ENCODE measurements at regions not wholly inside any gene's neighbourhood (a gene's known extent, or its start where the extent isn't known, plus 50 kb on each side); places are given as distances from the start of the nearest gene placed in this dataset.

GRCh38 chr15:70167155-70167554 lies 69.4 kb upstream of the TLE3 start:
- Histone ChIP-seq H3K27me3 (no peaks in the 10 kb centered on the region), H3K9me3 (no peaks in the 10 kb centered on the region), H3K36me3 (no peaks in the 10 kb centered on the region), H3K27ac (peak overlapping the region in 3 of 4 donors; percentile 74 to 84 (median 82)), H3K4me1 (peaks cover 20 to 25% (median 21%) of the 10 kb centered on the region in 3 donors), H3K4me3 (no peak overlapping the region)
- ATAC-seq (no peak), FAIRE-seq (no peak), DNase-seq (no peak)
- intact Hi-C loops (cut with DNase I) = no loop called here
- TF ChIP-seq, protein P1, sequence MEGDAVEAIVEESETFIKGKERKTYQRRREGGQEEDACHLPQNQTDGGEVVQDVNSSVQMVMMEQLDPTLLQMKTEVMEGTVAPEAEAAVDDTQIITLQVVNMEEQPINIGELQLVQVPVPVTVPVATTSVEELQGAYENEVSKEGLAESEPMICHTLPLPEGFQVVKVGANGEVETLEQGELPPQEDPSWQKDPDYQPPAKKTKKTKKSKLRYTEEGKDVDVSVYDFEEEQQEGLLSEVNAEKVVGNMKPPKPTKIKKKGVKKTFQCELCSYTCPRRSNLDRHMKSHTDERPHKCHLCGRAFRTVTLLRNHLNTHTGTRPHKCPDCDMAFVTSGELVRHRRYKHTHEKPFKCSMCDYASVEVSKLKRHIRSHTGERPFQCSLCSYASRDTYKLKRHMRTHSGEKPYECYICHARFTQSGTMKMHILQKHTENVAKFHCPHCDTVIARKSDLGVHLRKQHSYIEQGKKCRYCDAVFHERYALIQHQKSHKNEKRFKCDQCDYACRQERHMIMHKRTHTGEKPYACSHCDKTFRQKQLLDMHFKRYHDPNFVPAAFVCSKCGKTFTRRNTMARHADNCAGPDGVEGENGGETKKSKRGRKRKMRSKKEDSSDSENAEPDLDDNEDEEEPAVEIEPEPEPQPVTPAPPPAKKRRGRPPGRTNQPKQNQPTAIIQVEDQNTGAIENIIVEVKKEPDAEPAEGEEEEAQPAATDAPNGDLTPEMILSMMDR (IDR thresholded peaks at IDR 0.05) = no peak
- WGBS, 2 donors = 64 to 65% methylated on average over 3 of the region's 3 CpGs

DNA sequence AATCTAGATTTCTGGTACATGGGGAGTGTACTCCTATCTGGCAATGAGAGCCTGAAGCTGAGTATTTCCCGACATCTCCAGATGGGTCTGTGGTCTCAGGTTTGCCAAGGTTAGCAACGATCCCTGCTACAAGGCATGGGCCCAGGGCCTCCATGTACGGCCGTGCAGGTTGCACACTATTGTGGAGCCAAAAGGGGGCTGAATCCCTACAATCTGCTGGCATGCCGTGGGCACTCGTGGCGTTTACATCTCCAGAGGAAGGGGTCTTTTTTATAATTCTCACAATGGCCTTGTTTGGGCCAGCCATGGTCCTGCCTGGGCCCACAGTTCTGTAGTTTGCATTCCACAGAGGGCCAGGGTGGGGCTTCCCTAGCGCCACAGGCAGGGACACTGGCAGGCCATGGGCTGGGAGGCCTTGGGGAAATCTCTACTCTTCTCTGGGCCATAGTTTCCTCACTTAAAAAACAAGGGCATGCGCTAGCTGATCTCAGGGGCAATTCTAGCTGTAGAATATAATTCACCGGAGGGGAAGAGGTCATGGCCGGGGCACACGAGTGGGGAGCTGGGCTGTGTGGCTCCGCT lies 68.9 kb upstream of the TLE3 start:
- FAIRE-seq = no peak
- peaks cover 20 to 25% (median 21%) of the 10 kb centered on the region in 3 donors for H3K4me1 ChIP-seq
- intact Hi-C loops (cut with DNase I) = no loop called here
- H3K36me3 ChIP-seq = no peaks in the 10 kb centered on the region
- no peak for DNase-seq
- WGBS, 2 donors = 87 to 88% methylated on average over 13 of the region's 13 CpGs
- H3K4me3 ChIP-seq = no peak overlapping the region
- no peaks in the 10 kb centered on the region for H3K9me3 ChIP-seq
- no peaks in the 10 kb centered on the region for H3K27me3 ChIP-seq
- TF ChIP-seq, protein P1 (IDR thresholded peaks at IDR 0.05) = no peak
- H3K27ac ChIP-seq = peak overlapping the region; percentile 74 to 84 (median 81)
- ATAC-seq = no peak

DNA sequence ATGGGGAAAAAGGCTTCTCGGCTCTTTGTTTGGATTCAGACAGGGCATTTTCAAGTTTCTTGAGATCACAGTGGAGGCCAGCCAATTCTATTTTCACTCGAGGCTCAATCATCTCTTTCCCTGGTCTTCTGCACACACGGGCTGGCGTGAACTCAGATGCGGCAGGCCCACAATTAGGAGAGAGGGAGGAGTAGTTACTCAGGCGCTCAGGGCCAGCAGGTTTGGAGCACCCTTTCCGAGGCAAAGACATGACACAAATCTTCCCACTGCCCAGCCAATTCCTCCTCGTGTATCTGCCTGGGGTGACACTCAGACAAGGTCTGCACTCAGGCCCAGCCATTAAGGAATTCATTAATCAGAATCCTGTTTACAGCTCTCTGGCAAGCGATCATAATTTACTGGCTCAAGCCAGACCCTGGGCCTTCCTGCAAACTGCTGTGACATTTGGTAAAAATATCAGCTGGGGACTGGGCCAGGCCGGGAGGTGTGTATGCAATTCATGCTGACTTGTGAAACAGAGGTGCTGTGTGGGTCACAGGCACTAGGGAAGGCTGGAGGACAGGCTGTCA lies 68.1 kb upstream of the TLE3 start:
- no peaks in the 10 kb centered on the region for H3K36me3 ChIP-seq
- H3K27me3 ChIP-seq = no peaks in the 10 kb centered on the region
- 13 to 20% methylated on average over 10 of the region's 10 CpGs for whole genome bisulfite sequencing, 2 donors
- intact Hi-C loops (cut with DNase I) = no loop called here
- no peaks in the 10 kb centered on the region for H3K9me3 ChIP-seq
- peak overlapping the region; percentile 74 to 84 (median 81) for H3K27ac ChIP-seq
- H3K4me1 ChIP-seq = peaks cover 20 to 25% (median 21%) of the 10 kb centered on the region in 3 donors
- TF ChIP-seq, protein P1 (IDR thresholded peaks at IDR 0.05) = no peak
- ATAC-seq = peak; percentile 63 to 78 (median 74)
- no peak for FAIRE-seq
- H3K4me3 ChIP-seq = no peak overlapping the region
- peak in 5 of 6 donors; percentile 68 to 75 (median 74) for DNase-seq

DNA sequence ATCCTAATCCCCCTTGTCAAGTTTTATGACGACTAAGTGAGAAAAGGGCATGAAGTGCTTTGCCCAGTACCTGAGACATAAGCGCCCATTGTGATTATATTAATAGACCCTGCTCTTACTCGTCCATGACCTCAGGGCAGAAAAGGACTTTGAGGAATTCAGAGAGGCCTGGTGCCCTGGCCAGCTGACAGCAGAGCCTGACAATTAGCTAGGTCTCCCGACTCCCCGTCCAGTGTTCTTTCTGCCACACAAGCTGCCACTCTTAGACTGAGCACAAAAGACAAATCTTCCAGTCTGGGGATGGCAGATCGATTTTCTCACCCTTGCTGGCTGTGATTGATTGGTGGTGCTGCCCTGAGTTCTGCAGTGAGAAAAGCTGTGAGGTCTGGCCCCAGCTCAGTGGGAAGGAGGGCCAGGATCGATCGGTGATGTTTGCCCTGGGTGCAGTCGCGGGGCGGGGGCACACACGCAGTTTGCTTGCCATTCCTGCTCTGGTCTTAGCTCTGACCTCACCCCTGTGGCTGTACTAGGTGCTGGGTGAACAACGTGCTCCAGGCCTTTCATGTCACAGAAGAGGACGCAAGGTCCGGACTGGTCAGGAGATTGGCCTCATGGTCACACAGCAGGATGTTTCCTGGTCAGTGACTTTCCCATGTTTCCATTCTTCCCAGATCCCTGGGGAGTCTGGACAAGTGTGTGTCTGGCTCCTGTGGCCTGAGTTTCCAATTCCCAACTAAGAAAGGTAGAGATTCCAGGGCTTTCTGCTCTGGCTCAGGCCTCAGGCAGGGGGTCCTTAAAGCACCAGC lies 67.4 kb upstream of the TLE3 start:
- Histone ChIP-seq H3K36me3 (no peaks in the 10 kb centered on the region), H3K27ac (peak overlapping the region; percentile 74 to 84 (median 81)), H3K4me3 (no peak overlapping the region), H3K27me3 (no peaks in the 10 kb centered on the region), H3K4me1 (peaks cover 22 to 25% (median 23%) of the 10 kb centered on the region in 3 donors), H3K9me3 (no peaks in the 10 kb centered on the region)
- WGBS, 2 donors = 14 to 19% methylated on average over 15 of the region's 15 CpGs
- TF ChIP-seq, protein P1 (IDR thresholded peaks at IDR 0.05) = no peak
- intact Hi-C loops (cut with DNase I) = no loop called here
- DNase-seq = peak in 5 of 6 donors; percentile 70 to 91 (median 87)
- peak; percentile 80 to 90 (median 85) for ATAC-seq
- FAIRE-seq = no peak
